22Rv1 (cell line): ENCODE measurements at regions not wholly inside any gene's neighbourhood (a gene's known extent, or its start where the extent isn't known, plus 50 kb on each side); places are given as distances from the start of the nearest gene placed in this dataset.

Source experiments
- H3K27ac ChIP-seq: fragments of 450-650 bp; 2 replicates; pipeline ENCODE4 v1.5.1; 2017
- ZFX ChIP-seq: fragments of 450-650 bp; IDR thresholded peaks from 2 replicates; pipeline ENCODE4 v1.6.1; 2017; ENCODE audit warnings: antibody characterized with exemption, borderline replicate concordance
- TF ChIP-seq, protein P1 (sequence below): fragments of 450-650 bp; IDR thresholded peaks from 2 replicates; pipeline ENCODE4 v1.5.1; 2017; ENCODE audit warnings: mild to moderate bottlenecking

DNA sequence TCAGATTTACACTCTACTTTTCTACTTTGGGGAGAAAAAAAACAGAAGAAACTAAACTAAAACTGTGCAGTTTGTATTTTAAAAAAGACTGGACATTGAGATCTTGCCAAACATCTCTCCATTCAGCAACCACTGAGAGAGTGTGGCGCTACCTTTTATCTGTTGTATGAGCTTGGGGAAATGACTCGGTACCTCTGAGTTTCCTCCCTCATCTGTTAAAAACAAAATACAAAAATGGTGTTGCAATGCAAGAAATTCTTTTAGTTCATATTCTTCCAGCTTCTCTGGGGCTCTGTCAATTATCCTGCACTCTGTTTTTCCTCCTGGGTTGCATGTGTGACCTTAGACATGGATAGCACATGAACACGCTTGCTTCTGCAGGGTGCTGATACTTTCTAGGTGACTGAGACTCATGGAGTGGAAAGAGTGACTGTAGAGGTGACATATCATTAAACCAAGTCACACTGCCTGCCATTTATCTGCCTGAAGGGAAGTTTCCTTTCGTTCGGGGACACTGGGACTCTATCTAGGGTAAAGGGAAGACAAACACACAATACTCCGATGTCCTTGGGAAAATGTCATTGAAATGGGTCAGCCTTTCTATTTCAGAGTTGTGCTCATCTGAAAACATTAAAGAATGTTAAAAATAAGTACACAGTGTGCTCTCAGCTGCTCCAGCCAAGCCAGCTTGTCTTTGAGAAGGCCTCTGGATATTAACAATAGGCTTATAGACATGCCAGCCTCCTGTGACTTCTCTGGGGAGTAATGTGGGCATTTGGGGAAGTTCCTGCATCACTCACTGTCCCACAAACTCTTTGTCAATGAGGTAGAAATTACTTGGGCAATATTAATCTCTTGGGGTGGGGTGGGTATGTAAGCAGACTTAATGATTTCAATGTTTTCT lies 91.4 kb downstream of the TRIB2 start:
- no peak overlapping the region for H3K27ac ChIP-seq
- no peak for TF ChIP-seq ZFX
- TF ChIP-seq, protein P1, sequence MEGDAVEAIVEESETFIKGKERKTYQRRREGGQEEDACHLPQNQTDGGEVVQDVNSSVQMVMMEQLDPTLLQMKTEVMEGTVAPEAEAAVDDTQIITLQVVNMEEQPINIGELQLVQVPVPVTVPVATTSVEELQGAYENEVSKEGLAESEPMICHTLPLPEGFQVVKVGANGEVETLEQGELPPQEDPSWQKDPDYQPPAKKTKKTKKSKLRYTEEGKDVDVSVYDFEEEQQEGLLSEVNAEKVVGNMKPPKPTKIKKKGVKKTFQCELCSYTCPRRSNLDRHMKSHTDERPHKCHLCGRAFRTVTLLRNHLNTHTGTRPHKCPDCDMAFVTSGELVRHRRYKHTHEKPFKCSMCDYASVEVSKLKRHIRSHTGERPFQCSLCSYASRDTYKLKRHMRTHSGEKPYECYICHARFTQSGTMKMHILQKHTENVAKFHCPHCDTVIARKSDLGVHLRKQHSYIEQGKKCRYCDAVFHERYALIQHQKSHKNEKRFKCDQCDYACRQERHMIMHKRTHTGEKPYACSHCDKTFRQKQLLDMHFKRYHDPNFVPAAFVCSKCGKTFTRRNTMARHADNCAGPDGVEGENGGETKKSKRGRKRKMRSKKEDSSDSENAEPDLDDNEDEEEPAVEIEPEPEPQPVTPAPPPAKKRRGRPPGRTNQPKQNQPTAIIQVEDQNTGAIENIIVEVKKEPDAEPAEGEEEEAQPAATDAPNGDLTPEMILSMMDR: no peak

DNA sequence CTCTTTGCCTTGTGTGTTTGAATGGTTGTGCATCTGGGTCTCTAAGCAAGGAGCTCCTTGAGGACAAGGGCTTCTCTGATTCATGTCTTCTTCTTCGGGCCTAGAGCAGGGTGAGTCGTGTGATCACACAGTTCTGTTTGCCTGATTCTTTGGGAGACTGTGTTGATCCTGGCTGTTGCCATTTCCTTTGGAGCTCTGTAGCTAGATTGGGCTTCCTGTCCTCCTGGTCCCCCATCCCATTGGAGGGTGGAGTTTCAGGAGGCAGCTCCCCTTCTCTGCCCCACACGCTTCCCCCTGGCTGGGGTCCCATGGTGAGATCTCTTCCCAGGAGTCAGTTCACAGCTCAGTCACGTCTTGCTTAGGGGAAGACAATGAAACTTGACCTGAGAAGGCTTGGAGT lies 92.8 kb downstream of the TRIB2 start:
- H3K27ac ChIP-seq: no peak overlapping the region
- TF ChIP-seq, protein P1: no peak
- no peak for TF ChIP-seq ZFX

- H3K27ac ChIP-seq: no peak overlapping the region
- TF ChIP-seq ZFX: no peak
- TF ChIP-seq, protein P1: no peak
These were observed 95.2 kb downstream of the TRIB2 start for GRCh38 chr2:12811916-12812315.

GRCh38 chr2:12813166-12813565 lies 96.4 kb downstream of the TRIB2 start:
- H3K27ac ChIP-seq: no peak overlapping the region
- TF ChIP-seq, protein P1: no peak
- no peak for TF ChIP-seq ZFX

GRCh38 chr2:12816379-12817306 lies 99.9 kb downstream of the TRIB2 start:
- TF ChIP-seq, protein P1: no peak
- TF ChIP-seq ZFX: no peak

GRCh38 chr2:12817870-12818269 lies 101.1 kb downstream of the TRIB2 start:
- H3K27ac ChIP-seq: no peak overlapping the region
- TF ChIP-seq, protein P1: no peak
- no peak for TF ChIP-seq ZFX

More at GRCh38 chr2:12816379-12817306, 99.9 kb downstream of the TRIB2 start:
- H3K27ac ChIP-seq: no peak overlapping the region
